ENCODE measurements at regions not wholly inside any gene's neighbourhood (a gene's known extent, or its start where the extent isn't known, plus 50 kb on each side); places are given as distances from the start of the nearest gene placed in this dataset.

- Histone ChIP-seq H3K27me3 (ENCODE audit: insufficient read depth) (no peaks in the 10 kb centered on the region), H3K4me2 (no peak overlapping the region), H3K36me3 (ENCODE audit: insufficient read depth) (no peaks in the 10 kb centered on the region), H2AFZ (no peak overlapping the region), H3F3A (replicated peaks; ENCODE audit: low read depth) (no peaks in the 10 kb centered on the region), H3K9me2 (ENCODE audit: insufficient read depth) (no peaks in the 10 kb centered on the region), H4K20me1 (replicated peaks; ENCODE audit: insufficient read depth) (no peaks in the 10 kb centered on the region), H3K27ac (ENCODE audit: low read depth) (no peak overlapping the region), H3K4me1 (ENCODE audit: insufficient read depth) (no peaks in the 10 kb centered on the region), H3K4me3 (no peak overlapping the region), H3K79me2 (replicated peaks; ENCODE audit: insufficient read depth) (no peaks in the 10 kb centered on the region)
- Mint-ChIP-seq H3K4me1 (no peaks in the 10 kb centered on the region), H3K36me3 (ENCODE audit: low read depth) (peaks cover 3% of the 10 kb centered on the region; the same call in 2 of the 3 replicates), H3K4me3 (no peak overlapping the region), H3K27ac (no peak overlapping the region), H3K27me3 (ENCODE audit: insufficient read depth, low read depth, poor library complexity) (no peaks in the 10 kb centered on the region), H3K9me3 (peaks cover 13% of the 10 kb centered on the region; the same call in 2 of the 3 replicates)
- no peak for TF ChIP-seq ZNF331 (CRISPR knock-in tag; IDR thresholded peaks at IDR 0.05; ENCODE audit: low read depth)
- no peak for TF ChIP-seq POLR2AphosphoS5 (IDR thresholded peaks at IDR 0.05; ENCODE audit: low read depth)
- no peak for TF ChIP-seq ZNF114 (CRISPR knock-in tag; IDR thresholded peaks at IDR 0.05)
- no peak for TF ChIP-seq EZH2 (IDR thresholded peaks at IDR 0.05; ENCODE audit: low read depth, unreplicated experiment)
- TF ChIP-seq EZH2phosphoT487 (IDR thresholded peaks at IDR 0.05; ENCODE audit: unreplicated experiment), result no peak
- no peak for TF ChIP-seq REST (IDR thresholded peaks at IDR 0.05; ENCODE audit: unreplicated experiment)
- no peak for TF ChIP-seq NANOG (IDR thresholded peaks at IDR 0.05; ENCODE audit: borderline replicate concordance)
- TF ChIP-seq CTCF (conservative IDR thresholded peaks at IDR 0.05; ENCODE audit: low read depth in 2 of 2), result no peak
- no peak for TF ChIP-seq STAT1 (IDR thresholded peaks at IDR 0.05; ENCODE audit: unreplicated experiment)
- no peak for TF ChIP-seq ETS1 (IDR thresholded peaks at IDR 0.05)
- TF ChIP-seq CREB1 (CRISPR knock-in tag; IDR thresholded peaks at IDR 0.05; ENCODE audit: low read depth), result no peak
- TF ChIP-seq JUNB (IDR thresholded peaks at IDR 0.05; ENCODE audit: unreplicated experiment), result no peak
- TF ChIP-seq ZNF462 (CRISPR knock-in tag; IDR thresholded peaks at IDR 0.05), result no peak
- DNase-seq (ENCODE audit: low spot score), result no peak
- no peak for ATAC-seq
Observed at GRCh38 chr5:101159006-101159405, 255.9 kb upstream of the ST8SIA4 start.
